OCI-LY3 (cell line): ENCODE measurements at regions not wholly inside any gene's neighbourhood (a gene's known extent, or its start where the extent isn't known, plus 50 kb on each side); places are given as distances from the start of the nearest gene placed in this dataset.

ENCODE experiments used
- H2AFZ ChIP-seq: fragments of 200-600, 300-600 bp; shearing (Covaris generic); 2 replicates; pipeline ENCODE4 v1.6.0; 2014; ENCODE audit warnings: antibody characterized with exemption, low read depth, low read length
- H3K27ac ChIP-seq: fragments of 200-600, 300-600 bp; sonication (generic); 2 replicates; pipeline ENCODE4 v1.5.1; 2014; ENCODE audit warnings: mild to moderate bottlenecking, low read length, moderate library complexity, mixed read lengths
- H3K27me3 ChIP-seq: fragments of 200-600, 300-600 bp; sonication (generic); 2 replicates; pipeline ENCODE4 v1.6.1; 2014; ENCODE audit warnings: low read depth, low read length, mixed read lengths
- H3K36me3 ChIP-seq: fragments of 200-600, 300-600 bp; sonication (generic); replicated peaks from 2 replicates; pipeline ENCODE3; 2014; ENCODE audit warnings: low read depth, low read length, mixed read lengths
- H3K4me1 ChIP-seq: fragments of 300-600, 200-600 bp; sonication (generic); 2 replicates; pipeline ENCODE4 v1.6.1; 2014; ENCODE audit warnings: low read length, mixed read lengths
- H3K4me2 ChIP-seq: fragments of 200-600, 300-600 bp; sonication (generic); 2 replicates; pipeline ENCODE4 v1.6.1; 2014; ENCODE audit warnings: low read length, mixed read lengths
- H3K4me3 ChIP-seq: fragments of 300-600, 200-600 bp; sonication (generic); 2 replicates; pipeline ENCODE4 v1.5.1; 2014; ENCODE audit warnings: antibody characterized with exemption, mild to moderate bottlenecking, low read length, moderate library complexity
- H3K79me2 ChIP-seq: fragments of 300-600, 200-600 bp; shearing (Covaris generic); 2 replicates; pipeline ENCODE4 v1.6.1; 2014; ENCODE audit warnings: mild to moderate bottlenecking, low read length, mixed read lengths
- H3K9ac ChIP-seq: fragments of 300-600, 200-600 bp; shearing (Covaris generic); 2 replicates; pipeline ENCODE4 v1.6.0; 2014; ENCODE audit warnings: mild to moderate bottlenecking, low read length, moderate library complexity
- H3K9me3 ChIP-seq: fragments of 200-600, 300-600 bp; shearing (Covaris generic); 2 replicates; pipeline ENCODE4 v1.6.1; 2014; ENCODE audit warnings: low read length, mixed read lengths; ENCODE audit not compliant: insufficient read depth
- H4K20me1 ChIP-seq: fragments of 200-600, 300-600 bp; sonication (generic); 2 replicates; pipeline ENCODE4 v1.6.1; 2016; ENCODE audit warnings: low read length, mixed read lengths; ENCODE audit not compliant: insufficient read depth
- EZH2phosphoT487 ChIP-seq: fragments of 200-600 bp; shearing (Covaris generic); IDR thresholded peaks from 2 replicates; pipeline ENCODE4 v1.6.1; 2018; ENCODE audit warnings: antibody characterized with exemption, mixed run types, low read depth
- TF ChIP-seq, protein P1 (sequence below): fragments of 200-600, 300-600 bp; sonication (generic); IDR thresholded peaks from 2 replicates; pipeline ENCODE4 v1.5.1; 2014; ENCODE audit warnings: antibody characterized with exemption, low read length, low read depth

- TF ChIP-seq, protein P1, sequence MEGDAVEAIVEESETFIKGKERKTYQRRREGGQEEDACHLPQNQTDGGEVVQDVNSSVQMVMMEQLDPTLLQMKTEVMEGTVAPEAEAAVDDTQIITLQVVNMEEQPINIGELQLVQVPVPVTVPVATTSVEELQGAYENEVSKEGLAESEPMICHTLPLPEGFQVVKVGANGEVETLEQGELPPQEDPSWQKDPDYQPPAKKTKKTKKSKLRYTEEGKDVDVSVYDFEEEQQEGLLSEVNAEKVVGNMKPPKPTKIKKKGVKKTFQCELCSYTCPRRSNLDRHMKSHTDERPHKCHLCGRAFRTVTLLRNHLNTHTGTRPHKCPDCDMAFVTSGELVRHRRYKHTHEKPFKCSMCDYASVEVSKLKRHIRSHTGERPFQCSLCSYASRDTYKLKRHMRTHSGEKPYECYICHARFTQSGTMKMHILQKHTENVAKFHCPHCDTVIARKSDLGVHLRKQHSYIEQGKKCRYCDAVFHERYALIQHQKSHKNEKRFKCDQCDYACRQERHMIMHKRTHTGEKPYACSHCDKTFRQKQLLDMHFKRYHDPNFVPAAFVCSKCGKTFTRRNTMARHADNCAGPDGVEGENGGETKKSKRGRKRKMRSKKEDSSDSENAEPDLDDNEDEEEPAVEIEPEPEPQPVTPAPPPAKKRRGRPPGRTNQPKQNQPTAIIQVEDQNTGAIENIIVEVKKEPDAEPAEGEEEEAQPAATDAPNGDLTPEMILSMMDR, result no peak
- no peak for TF ChIP-seq EZH2phosphoT487
- H3K9me3 ChIP-seq, result no peaks in the 10 kb centered on the region
- no peak overlapping the region for H3K4me2 ChIP-seq
- no peaks in the 10 kb centered on the region for H3K4me1 ChIP-seq
- no peaks in the 10 kb centered on the region for H3K27me3 ChIP-seq
- H3K27ac ChIP-seq, result no peak overlapping the region
- H3K36me3 ChIP-seq, result no peaks in the 10 kb centered on the region
- H3K4me3 ChIP-seq, result no peak overlapping the region
- H4K20me1 ChIP-seq, result no peaks in the 10 kb centered on the region
- no peak overlapping the region for H2AFZ ChIP-seq
- no peak overlapping the region for H3K9ac ChIP-seq
- no peaks in the 10 kb centered on the region for H3K79me2 ChIP-seq
These were observed 149.8 kb upstream of the BOD1L1 start for GRCh38 chr4:13777341-13777740.

- H3K4me3 ChIP-seq, result no peak overlapping the region
- no peaks in the 10 kb centered on the region for H3K36me3 ChIP-seq
- no peak overlapping the region for H3K9ac ChIP-seq
- H2AFZ ChIP-seq, result no peak overlapping the region
- H3K4me1 ChIP-seq, result no peaks in the 10 kb centered on the region
- H3K27me3 ChIP-seq, result no peaks in the 10 kb centered on the region
- no peaks in the 10 kb centered on the region for H3K9me3 ChIP-seq
- no peaks in the 10 kb centered on the region for H4K20me1 ChIP-seq
- H3K79me2 ChIP-seq, result no peaks in the 10 kb centered on the region
- no peak overlapping the region for H3K27ac ChIP-seq
- no peak overlapping the region for H3K4me2 ChIP-seq
- TF ChIP-seq, protein P1, result no peak
- no peak for TF ChIP-seq EZH2phosphoT487
These were observed 150.8 kb upstream of the BOD1L1 start for GRCh38 chr4:13778367-13778766.

DNA sequence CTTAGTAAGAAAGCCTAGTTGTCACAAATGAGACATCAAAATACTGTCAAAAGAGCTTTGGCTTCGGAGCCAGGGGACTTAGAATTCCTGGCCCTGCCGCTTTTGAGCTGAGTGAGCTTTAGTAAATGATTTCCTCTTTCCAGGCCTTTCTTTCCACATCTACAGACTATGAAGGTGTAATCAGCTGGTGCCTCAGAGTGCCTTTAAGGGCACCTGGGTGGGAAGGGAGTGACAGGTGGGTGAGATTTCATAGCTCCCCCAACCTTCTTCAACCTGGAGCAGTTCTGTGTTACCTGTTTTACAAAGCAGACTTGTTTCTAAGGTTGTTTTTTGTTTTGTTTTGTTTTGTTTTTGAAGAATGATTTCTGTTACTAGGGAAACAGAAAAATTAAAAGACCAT, 154.7 kb upstream of the BOD1L1 start:
- H3K36me3 ChIP-seq, result no peaks in the 10 kb centered on the region
- no peak overlapping the region for H2AFZ ChIP-seq
- no peaks in the 10 kb centered on the region for H3K9me3 ChIP-seq
- no peaks in the 10 kb centered on the region for H4K20me1 ChIP-seq
- H3K27ac ChIP-seq, result no peak overlapping the region
- no peaks in the 10 kb centered on the region for H3K79me2 ChIP-seq
- no peaks in the 10 kb centered on the region for H3K27me3 ChIP-seq
- H3K4me1 ChIP-seq, result no peaks in the 10 kb centered on the region
- no peak overlapping the region for H3K4me2 ChIP-seq
- no peak overlapping the region for H3K4me3 ChIP-seq
- no peak for TF ChIP-seq EZH2phosphoT487
- TF ChIP-seq, protein P1, result no peak
- no peak overlapping the region for H3K9ac ChIP-seq

- Histone ChIP-seq H3K4me2 (no peak overlapping the region), H3K9ac (no peak overlapping the region), H2AFZ (no peak overlapping the region), H3K27me3 (no peaks in the 10 kb centered on the region), H3K27ac (no peak overlapping the region), H3K4me3 (no peak overlapping the region), H3K9me3 (no peaks in the 10 kb centered on the region), H3K36me3 (no peaks in the 10 kb centered on the region), H3K79me2 (no peaks in the 10 kb centered on the region), H4K20me1 (no peaks in the 10 kb centered on the region), H3K4me1 (peaks cover 3% of the 10 kb centered on the region; the same call in 1 of the 2 replicates)
- TF ChIP-seq, protein P1, result no peak
- no peak for TF ChIP-seq EZH2phosphoT487
These were observed 156.4 kb upstream of the BOD1L1 start for GRCh38 chr4:13783800-13784411.
